ENCODE measurements at regions not wholly inside any gene's neighbourhood (a gene's known extent, or its start where the extent isn't known, plus 50 kb on each side); places are given as distances from the start of the nearest gene placed in this dataset.

DNA sequence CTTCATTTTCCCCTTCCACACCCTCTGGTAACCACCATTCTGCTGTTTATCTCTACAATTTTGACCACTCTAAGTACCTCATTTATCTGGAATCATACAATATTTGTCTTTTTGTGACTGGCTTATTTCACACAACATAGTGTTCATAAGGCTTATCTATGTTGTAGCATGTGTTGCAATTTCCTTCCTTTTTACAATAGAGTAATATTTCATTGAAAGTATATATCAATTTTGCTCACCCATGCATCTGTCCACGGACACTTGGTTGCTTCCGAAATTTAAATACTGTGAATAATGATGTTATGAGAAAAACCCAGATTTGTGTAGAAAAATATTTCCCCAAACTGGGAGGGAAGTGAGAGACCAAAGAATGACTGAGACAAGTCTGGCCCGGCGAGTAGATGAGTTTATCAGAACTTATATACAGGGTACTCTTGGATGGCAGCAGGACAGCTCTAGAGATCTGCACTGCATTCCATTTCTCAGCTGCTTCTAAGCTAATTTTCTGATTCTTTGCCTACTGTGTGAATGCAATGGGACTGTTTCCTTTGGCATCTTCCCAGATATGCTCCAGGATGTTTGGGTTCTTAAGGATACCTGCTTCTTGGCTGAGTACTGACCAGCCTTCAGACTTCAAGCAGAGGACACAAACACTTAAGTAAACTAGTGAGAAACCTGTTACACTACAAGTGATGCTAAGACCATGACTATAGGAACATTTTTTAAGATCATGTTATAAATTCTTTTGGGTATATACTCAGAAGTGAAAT is 834.0 kb upstream of the PCDH9 start:
- Histone ChIP-seq H3K27me3 (no peaks in the 10 kb centered on the region), H4K20me1 (no peaks in the 10 kb centered on the region), H3K4me1 (no peaks in the 10 kb centered on the region), H3K9ac (no peak overlapping the region), H3K4me3 (no peak overlapping the region), H3K4me2 (no peak overlapping the region), H3K36me3 (no peaks in the 10 kb centered on the region), H3K27ac (no peak overlapping the region), H3K9me3 (no peaks in the 10 kb centered on the region)
- no peak for TF ChIP-seq Cebpa-rat (IDR thresholded peaks at IDR 0.05)

DNA sequence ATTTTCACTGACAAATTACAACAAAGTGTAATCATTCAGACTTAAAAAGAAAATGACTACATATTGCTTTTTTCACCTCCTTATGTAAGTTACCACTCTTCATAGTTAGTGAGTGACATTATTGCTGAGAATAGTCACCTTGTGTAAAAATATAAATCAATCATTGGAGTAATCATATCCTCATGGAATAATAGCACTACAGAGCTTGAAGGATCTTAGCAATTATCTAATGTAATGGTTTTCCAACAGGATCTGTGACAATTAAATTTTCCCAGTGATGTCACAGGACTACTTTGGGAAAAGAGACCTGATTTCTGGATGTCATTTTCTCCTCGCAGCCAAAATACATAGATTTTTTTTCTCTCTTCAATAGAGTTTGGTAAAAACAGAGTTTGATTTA is 833.0 kb upstream of the PCDH9 start:
- Histone ChIP-seq H3K4me1 (no peaks in the 10 kb centered on the region), H3K9me3 (no peaks in the 10 kb centered on the region), H3K36me3 (no peaks in the 10 kb centered on the region), H3K4me3 (no peak overlapping the region), H3K27ac (no peak overlapping the region), H3K4me2 (no peak overlapping the region), H4K20me1 (no peaks in the 10 kb centered on the region), H3K27me3 (no peaks in the 10 kb centered on the region), H3K9ac (no peak overlapping the region)
- TF ChIP-seq Cebpa-rat (IDR thresholded peaks at IDR 0.05): no peak

DNA sequence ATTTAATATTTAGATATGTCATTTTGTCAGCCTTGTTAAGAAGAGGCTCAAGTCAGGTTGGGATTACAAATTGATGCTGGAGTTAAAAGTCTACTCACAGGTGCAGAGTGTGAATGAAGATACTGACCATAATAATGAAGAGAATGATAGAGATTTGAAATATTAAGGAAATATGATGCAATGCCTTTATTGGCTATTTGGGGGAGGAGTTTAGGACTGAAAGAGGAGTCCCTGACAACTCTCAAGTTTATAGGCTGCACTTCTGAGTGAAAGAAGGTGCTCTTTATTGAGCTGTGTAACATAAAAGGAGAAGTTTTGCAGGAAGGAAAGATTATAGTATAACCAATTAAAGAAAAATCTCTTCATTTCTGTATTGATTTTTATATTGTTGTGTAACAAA is 827.7 kb upstream of the PCDH9 start:
- Histone ChIP-seq H3K36me3 (no peaks in the 10 kb centered on the region), H3K4me1 (no peaks in the 10 kb centered on the region), H3K4me2 (no peak overlapping the region), H4K20me1 (no peaks in the 10 kb centered on the region), H3K4me3 (no peak overlapping the region), H3K9me3 (peaks cover 16% of the 10 kb centered on the region), H3K27ac (no peak overlapping the region), H3K9ac (no peak overlapping the region), H3K27me3 (no peaks in the 10 kb centered on the region)
- TF ChIP-seq Cebpa-rat (IDR thresholded peaks at IDR 0.05): no peak

DNA sequence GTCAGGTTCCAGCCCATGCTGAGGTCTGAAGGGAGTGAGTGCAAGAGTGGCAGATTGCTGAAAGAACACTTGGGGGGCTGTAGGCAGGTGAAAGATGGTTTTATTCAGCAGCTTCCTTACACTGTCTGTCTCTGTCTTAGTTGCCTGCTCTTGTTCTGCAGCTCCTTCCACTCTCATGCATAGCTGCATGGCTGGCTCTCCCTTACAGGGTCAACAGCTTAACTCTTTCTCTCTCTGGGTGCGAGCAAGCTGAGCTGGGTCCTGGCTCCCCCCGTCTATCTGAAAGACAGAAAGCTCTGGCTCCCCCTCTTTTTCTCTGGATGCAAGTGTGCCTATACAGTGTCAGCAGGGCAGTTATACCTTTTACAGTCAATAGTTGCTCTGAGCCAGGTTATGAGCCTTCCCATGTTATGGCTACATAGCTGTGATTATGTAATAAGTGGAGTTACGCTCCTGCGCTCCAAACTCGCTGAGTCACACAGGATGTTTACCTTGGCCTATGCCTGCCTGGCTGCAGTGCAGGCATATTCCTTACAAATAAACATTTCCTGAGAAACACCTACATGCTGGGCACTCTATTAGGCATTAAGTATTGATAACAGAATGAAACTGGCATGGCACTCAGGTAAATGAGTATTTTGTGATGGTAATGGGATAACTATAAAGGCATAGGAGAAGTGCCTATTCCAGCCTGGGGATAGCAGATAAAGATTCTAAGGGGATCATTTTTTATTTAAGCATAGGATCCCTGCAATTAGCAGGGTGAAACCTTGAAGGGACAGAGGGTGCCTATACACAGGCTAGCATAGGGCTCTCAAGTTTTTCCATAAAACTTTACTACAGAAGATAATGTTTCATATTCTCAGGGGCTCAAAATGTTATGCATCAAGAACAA is 826.9 kb upstream of the PCDH9 start:
- Histone ChIP-seq H3K9me3 (peaks cover 16% of the 10 kb centered on the region), H3K27ac (no peak overlapping the region), H4K20me1 (no peaks in the 10 kb centered on the region), H3K4me2 (no peak overlapping the region), H3K4me1 (no peaks in the 10 kb centered on the region), H3K27me3 (no peaks in the 10 kb centered on the region), H3K4me3 (no peak overlapping the region), H3K9ac (no peak overlapping the region), H3K36me3 (no peaks in the 10 kb centered on the region)
- no peak for TF ChIP-seq Cebpa-rat (IDR thresholded peaks at IDR 0.05)

GRCh38 chr13:68051910-68052309 is 821.8 kb upstream of the PCDH9 start:
- Histone ChIP-seq H3K4me2 (no peak overlapping the region), H3K9me3 (peaks cover 6% of the 10 kb centered on the region), H3K27me3 (no peaks in the 10 kb centered on the region), H3K9ac (no peak overlapping the region), H3K27ac (no peak overlapping the region), H4K20me1 (no peaks in the 10 kb centered on the region), H3K36me3 (no peaks in the 10 kb centered on the region), H3K4me3 (no peak overlapping the region), H3K4me1 (no peaks in the 10 kb centered on the region)
- no peak for TF ChIP-seq Cebpa-rat (IDR thresholded peaks at IDR 0.05)

GRCh38 chr13:68050761-68051160 is 820.6 kb upstream of the PCDH9 start:
- Histone ChIP-seq H3K4me1 (no peaks in the 10 kb centered on the region), H4K20me1 (no peaks in the 10 kb centered on the region), H3K4me3 (no peak overlapping the region), H3K9ac (no peak overlapping the region), H3K9me3 (no peaks in the 10 kb centered on the region), H3K4me2 (no peak overlapping the region), H3K27me3 (no peaks in the 10 kb centered on the region), H3K27ac (no peak overlapping the region), H3K36me3 (no peaks in the 10 kb centered on the region)
- TF ChIP-seq Cebpa-rat (IDR thresholded peaks at IDR 0.05): no peak

GRCh38 chr13:68048802-68049359 is 818.7 kb upstream of the PCDH9 start:
- H4K20me1 ChIP-seq: no peaks in the 10 kb centered on the region
- no peaks in the 10 kb centered on the region for H3K36me3 ChIP-seq
- H3K9ac ChIP-seq: no peak overlapping the region
- H3K9me3 ChIP-seq: no peaks in the 10 kb centered on the region
- H3K4me3 ChIP-seq: no peak overlapping the region
- no peak for TF ChIP-seq Cebpa-rat (IDR thresholded peaks at IDR 0.05)
- no peaks in the 10 kb centered on the region for H3K4me1 ChIP-seq
- no peak overlapping the region for H3K27ac ChIP-seq
- no peak overlapping the region for H3K4me2 ChIP-seq
- H3K27me3 ChIP-seq: no peaks in the 10 kb centered on the region

DNA sequence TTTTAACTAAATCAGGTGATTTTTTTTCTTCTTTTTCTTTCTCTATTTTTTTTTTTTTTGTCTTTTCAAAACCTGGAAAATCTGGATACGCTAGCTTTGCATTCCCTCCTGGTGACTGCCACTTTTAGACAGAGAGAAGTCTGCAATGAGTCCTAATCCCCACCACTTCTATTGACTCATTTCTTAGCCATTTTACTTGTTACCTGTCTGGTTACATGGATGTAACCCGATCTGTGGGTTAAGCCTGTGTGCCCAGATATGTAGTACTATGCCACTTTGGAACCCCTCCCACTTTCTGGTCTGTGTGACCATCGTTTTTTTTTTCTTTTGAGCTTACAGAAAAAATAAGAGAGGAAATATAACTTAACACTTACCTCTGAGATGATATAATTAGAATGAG is 817.8 kb upstream of the PCDH9 start:
- TF ChIP-seq Cebpa-rat (IDR thresholded peaks at IDR 0.05): no peak

GRCh38 chr13:68046903-68047302 is 816.8 kb upstream of the PCDH9 start:
- Histone ChIP-seq H3K4me1 (no peaks in the 10 kb centered on the region), H3K9me3 (no peaks in the 10 kb centered on the region), H4K20me1 (no peaks in the 10 kb centered on the region), H3K27me3 (no peaks in the 10 kb centered on the region), H3K9ac (no peak overlapping the region), H3K4me2 (no peak overlapping the region), H3K4me3 (no peak overlapping the region), H3K27ac (no peak overlapping the region), H3K36me3 (no peaks in the 10 kb centered on the region)
- no peak for TF ChIP-seq Cebpa-rat (IDR thresholded peaks at IDR 0.05)

More for the DNA sequence above, 817.8 kb upstream of the PCDH9 start:
- Histone ChIP-seq H3K27ac (no peak overlapping the region), H3K4me1 (no peaks in the 10 kb centered on the region), H3K9me3 (no peaks in the 10 kb centered on the region), H3K27me3 (no peaks in the 10 kb centered on the region), H3K4me3 (no peak overlapping the region), H3K9ac (no peak overlapping the region), H4K20me1 (no peaks in the 10 kb centered on the region), H3K4me2 (no peak overlapping the region), H3K36me3 (no peaks in the 10 kb centered on the region)
